GM23248 (cell line): ENCODE measurements at regions not wholly inside any gene's neighbourhood (a gene's known extent, or its start where the extent isn't known, plus 50 kb on each side); places are given as distances from the start of the nearest gene placed in this dataset.

Experiments used
- EZH2 ChIP-seq: fragments of 200-600 bp; sonication (generic); IDR thresholded peaks from 2 replicates; pipeline ENCODE4 v1.6.1; 2018; ENCODE audit warnings: antibody characterized with exemption, mild to moderate bottlenecking; ENCODE audit not compliant: insufficient read depth, poor library complexity, severe bottlenecking
- EZH2phosphoT487 ChIP-seq: fragments of 200-600 bp; sonication (generic); IDR thresholded peaks from 2 replicates; pipeline ENCODE4 v1.6.1; 2018; ENCODE audit warnings: antibody characterized with exemption, moderate library complexity, mild to moderate bottlenecking, low read depth; ENCODE audit not compliant: insufficient read depth

GRCh38 chr17:36850790-36851189 is 86.5 kb upstream of the LHX1 start:
- TF ChIP-seq EZH2phosphoT487 (no peak), EZH2 (no peak)
